ENCODE measurements at regions not wholly inside any gene's neighbourhood (a gene's known extent, or its start where the extent isn't known, plus 50 kb on each side); places are given as distances from the start of the nearest gene placed in this dataset.

GRCh38 chr12:75756771-75757170 is 245.4 kb upstream of the KRR1 start:
- TF ChIP-seq SP1 (IDR thresholded peaks at IDR 0.05) (no peak), L3MBTL2 (conservative IDR thresholded peaks at IDR 0.05) (no peak), ELF4 (IDR thresholded peaks at IDR 0.05) (no peak), FOXM1 (IDR thresholded peaks at IDR 0.05; ENCODE audit: borderline replicate concordance) (no peak), SUZ12 (IDR thresholded peaks at IDR 0.05) (no peak), FOXA1 (IDR thresholded peaks at IDR 0.05) (no peak), NFRKB (IDR thresholded peaks at IDR 0.05) (no peak), TARDBP (IDR thresholded peaks at IDR 0.05) (no peak)
